ENCODE measurements at regions not wholly inside any gene's neighbourhood (a gene's known extent, or its start where the extent isn't known, plus 50 kb on each side); places are given as distances from the start of the nearest gene placed in this dataset.

DNA sequence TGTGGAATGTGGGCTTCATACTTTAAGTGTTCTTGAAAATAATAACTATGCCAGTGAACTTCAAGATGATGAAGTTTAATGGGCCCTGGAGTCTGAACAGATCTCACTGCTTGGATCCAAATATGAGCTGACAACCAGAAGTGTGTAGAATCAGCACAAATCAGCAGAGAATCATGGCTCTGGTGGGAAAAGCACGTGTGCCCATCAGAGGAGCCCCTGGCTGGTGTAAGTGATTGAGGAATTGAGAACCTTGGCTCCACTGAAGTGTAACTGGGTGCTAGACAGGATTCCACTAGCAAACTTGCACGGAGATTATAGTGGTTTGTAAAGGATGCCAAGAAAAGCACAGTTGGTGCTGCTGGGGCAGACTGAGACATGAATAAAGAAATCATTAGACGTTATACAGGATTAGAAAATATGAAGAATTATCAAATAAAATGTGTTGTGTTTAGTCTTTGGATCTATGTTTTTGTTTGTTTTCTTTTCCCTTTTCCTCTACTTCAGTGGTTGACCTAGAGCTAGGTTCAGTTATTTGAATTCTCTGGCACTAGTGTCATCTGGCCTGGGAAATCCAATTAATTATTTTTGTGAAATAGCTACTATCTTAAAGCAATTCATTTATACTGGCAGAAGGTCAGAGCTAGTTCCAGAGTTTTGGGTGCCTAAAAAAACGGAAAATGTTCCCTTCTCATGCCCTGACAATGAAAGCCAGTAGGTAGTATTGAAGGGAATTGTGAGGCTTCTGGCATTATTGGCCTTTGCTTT is 175.7 kb upstream of the MEOX2 start:
- no peak overlapping the region for H3K27ac ChIP-seq (ENCODE audit: low read length)

DNA sequence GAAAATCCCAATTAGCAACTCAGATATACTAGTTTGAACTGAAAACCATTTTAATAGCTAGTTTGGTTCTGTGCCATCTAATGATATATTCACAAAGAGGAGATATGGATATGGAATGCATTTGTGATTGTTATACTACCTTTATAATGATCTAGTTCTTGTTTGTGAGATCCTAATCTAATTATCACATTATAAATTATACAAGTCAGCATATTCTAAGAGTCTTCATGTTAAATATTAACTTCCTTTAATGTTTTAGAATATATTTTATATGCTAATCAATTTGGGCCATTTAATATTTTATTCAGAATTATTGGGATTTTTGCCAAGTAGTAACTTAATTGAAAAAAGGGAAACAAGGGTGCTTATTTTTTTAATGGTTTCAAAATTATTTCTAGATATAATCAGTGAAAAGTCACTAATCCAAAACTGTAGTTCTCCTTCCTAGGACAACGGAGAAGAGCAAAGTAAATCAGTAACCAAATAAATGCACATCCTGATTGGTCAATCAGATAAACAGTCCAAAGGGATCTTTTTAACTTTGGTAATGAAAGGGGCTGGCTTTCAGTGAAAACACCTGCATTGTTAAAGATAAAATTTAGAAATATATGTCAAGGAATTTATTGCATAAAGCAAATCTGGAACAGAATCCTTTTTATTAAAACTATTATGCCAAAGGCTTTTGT is 173.9 kb upstream of the MEOX2 start:
- no peaks in the 10 kb centered on the region for H3K27me3 ChIP-seq (ENCODE audit: low read depth, low read length)
- no peaks in the 10 kb centered on the region for H3K4me1 ChIP-seq (ENCODE audit: control insufficient read depth in 1 of 2, insufficient read depth in 2 of 2, low read length in 2 of 2)
- no peak overlapping the region for H3K4me3 ChIP-seq (ENCODE audit: low read depth in 1 of 2, low read length in 2 of 2)
- H3K27ac ChIP-seq (ENCODE audit: low read length): no peak overlapping the region
- H3K36me3 ChIP-seq (ENCODE audit: control insufficient read depth in 1 of 2, insufficient read depth in 2 of 2, low read length in 2 of 2): no peaks in the 10 kb centered on the region
- H3K9me3 ChIP-seq (ENCODE audit: control insufficient read depth in 1 of 2, low read length in 2 of 2): no peaks in the 10 kb centered on the region

More for the DNA sequence above, 175.7 kb upstream of the MEOX2 start:
- no peaks in the 10 kb centered on the region for H3K27me3 ChIP-seq (ENCODE audit: low read depth, low read length)
- no peaks in the 10 kb centered on the region for H3K36me3 ChIP-seq (ENCODE audit: control insufficient read depth in 1 of 2, insufficient read depth in 2 of 2, low read length in 2 of 2)
- H3K4me1 ChIP-seq (ENCODE audit: control insufficient read depth in 1 of 2, insufficient read depth in 2 of 2, low read length in 2 of 2): no peaks in the 10 kb centered on the region
- no peak overlapping the region for H3K4me3 ChIP-seq (ENCODE audit: low read depth in 1 of 2, low read length in 2 of 2)
- H3K9me3 ChIP-seq (ENCODE audit: control insufficient read depth in 1 of 2, low read length in 2 of 2): no peaks in the 10 kb centered on the region

DNA sequence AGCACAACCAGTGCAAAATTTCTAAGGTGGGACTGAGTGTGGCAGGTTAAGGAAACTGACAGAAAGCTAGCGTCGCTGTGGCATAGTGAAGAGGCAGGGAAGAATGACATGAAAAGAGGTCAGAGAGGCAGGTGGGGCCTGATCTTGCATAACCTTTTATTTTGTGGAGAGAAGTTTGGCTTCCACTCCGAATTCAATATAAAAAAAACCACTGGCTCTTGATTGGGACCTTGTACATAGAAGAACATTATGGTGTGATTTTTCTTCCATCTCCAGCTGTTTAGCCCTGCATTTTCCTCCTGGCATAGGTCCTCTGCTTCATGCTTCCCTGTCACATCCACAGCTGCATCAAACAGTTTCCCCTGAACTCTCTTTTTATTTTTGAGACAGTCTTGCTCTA is 170.5 kb upstream of the MEOX2 start:
- H3K27ac ChIP-seq (ENCODE audit: low read length): no peak overlapping the region
- no peaks in the 10 kb centered on the region for H3K9me3 ChIP-seq (ENCODE audit: control insufficient read depth in 1 of 2, low read length in 2 of 2)
- H3K4me3 ChIP-seq (ENCODE audit: low read depth in 1 of 2, low read length in 2 of 2): no peak overlapping the region
- no peaks in the 10 kb centered on the region for H3K36me3 ChIP-seq (ENCODE audit: control insufficient read depth in 1 of 2, insufficient read depth in 2 of 2, low read length in 2 of 2)
- no peaks in the 10 kb centered on the region for H3K4me1 ChIP-seq (ENCODE audit: control insufficient read depth in 1 of 2, insufficient read depth in 2 of 2, low read length in 2 of 2)
- no peaks in the 10 kb centered on the region for H3K27me3 ChIP-seq (ENCODE audit: low read depth, low read length)

DNA sequence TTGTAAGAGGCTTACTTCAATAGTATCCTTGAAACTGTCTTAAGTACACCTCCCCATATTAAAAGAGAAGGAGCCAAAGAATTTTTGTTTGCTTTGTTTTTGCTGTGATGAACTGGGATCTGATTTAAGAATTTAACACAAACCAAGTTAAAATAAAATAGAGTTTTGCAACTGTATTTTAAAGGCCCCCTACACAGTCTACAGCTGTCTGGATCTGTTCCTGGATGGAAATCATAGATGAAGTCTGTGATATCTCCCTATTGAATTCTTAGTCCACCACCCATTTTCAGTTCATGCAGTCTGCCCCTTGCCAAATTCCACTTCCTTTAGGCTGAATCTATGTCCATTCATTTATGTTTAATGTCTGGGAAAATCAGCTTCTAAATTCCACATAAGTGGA is 169.8 kb upstream of the MEOX2 start:
- Histone ChIP-seq H3K27me3 (ENCODE audit: low read depth, low read length) (no peaks in the 10 kb centered on the region), H3K4me1 (ENCODE audit: control insufficient read depth in 1 of 2, insufficient read depth in 2 of 2, low read length in 2 of 2) (no peaks in the 10 kb centered on the region), H3K27ac (ENCODE audit: low read length) (no peak overlapping the region), H3K9me3 (ENCODE audit: control insufficient read depth in 1 of 2, low read length in 2 of 2) (no peaks in the 10 kb centered on the region), H3K36me3 (ENCODE audit: control insufficient read depth in 1 of 2, insufficient read depth in 2 of 2, low read length in 2 of 2) (no peaks in the 10 kb centered on the region), H3K4me3 (ENCODE audit: low read depth in 1 of 2, low read length in 2 of 2) (no peak overlapping the region)

DNA sequence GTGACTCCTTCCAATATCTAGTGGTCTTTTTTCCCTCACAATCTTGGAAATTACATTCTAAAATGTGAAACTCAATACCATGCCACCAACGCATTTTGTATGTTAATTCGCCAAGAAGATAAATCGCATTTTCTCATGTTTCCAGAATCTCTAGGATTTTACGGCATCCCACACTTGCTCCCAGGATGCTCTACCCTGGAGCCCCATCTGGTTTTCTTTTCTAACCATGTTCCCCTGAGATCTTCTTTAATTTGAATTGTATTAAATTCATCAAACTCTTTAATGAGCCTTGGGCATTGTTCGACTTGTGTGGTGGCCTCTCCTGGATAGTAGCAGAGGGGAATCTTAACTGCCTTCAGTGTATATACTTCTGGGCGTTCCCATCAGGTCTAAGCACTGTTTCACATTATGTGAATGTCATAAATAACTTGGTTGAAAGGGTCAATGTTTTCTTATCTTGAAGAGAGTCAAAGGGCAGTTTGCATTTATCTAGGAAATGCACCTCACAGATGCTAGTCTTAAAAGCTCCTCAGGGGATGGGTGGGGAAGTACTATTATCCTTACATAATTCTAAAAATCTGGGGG is 169.1 kb upstream of the MEOX2 start:
- Histone ChIP-seq H3K27ac (ENCODE audit: low read length) (no peak overlapping the region), H3K9me3 (ENCODE audit: control insufficient read depth in 1 of 2, low read length in 2 of 2) (no peaks in the 10 kb centered on the region), H3K4me1 (ENCODE audit: control insufficient read depth in 1 of 2, insufficient read depth in 2 of 2, low read length in 2 of 2) (no peaks in the 10 kb centered on the region), H3K27me3 (ENCODE audit: low read depth, low read length) (no peaks in the 10 kb centered on the region), H3K36me3 (ENCODE audit: control insufficient read depth in 1 of 2, insufficient read depth in 2 of 2, low read length in 2 of 2) (no peaks in the 10 kb centered on the region), H3K4me3 (ENCODE audit: low read depth in 1 of 2, low read length in 2 of 2) (no peak overlapping the region)

DNA sequence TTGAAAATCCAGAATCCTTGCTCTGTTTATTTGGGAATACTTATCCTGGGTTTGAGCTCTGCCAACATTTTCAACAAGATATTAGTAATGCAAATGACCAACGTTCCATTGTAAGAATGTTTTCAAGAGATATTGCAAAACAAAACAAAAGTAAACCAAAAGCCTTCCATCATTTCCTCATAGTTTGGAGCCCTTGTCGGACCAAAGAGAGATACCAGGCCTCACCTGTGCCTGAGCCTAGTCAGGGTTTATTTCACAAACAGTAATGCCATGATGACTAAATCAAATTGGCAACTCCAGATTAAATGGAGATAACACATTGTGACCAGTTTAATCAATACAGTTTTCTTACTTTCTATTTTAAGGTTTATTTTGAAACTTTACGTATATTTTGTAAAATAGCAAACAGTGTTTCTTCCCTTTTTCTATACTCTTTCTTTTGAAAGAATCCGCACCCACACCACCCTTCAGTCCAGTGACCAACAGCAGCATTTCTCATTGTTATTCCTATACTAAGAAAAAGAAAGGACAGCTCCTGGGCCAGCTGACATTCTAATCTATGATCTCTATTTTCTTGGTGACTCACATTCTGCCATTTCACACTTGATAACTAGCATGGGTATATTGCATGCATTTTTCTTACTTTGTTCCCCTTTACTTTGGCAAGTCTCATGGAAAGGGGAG is 168.5 kb upstream of the MEOX2 start:
- Histone ChIP-seq H3K27me3 (ENCODE audit: low read depth, low read length) (no peaks in the 10 kb centered on the region), H3K4me1 (ENCODE audit: control insufficient read depth in 1 of 2, insufficient read depth in 2 of 2, low read length in 2 of 2) (no peaks in the 10 kb centered on the region), H3K4me3 (ENCODE audit: low read depth in 1 of 2, low read length in 2 of 2) (no peak overlapping the region), H3K36me3 (ENCODE audit: control insufficient read depth in 1 of 2, insufficient read depth in 2 of 2, low read length in 2 of 2) (no peaks in the 10 kb centered on the region), H3K9me3 (ENCODE audit: control insufficient read depth in 1 of 2, low read length in 2 of 2) (no peaks in the 10 kb centered on the region), H3K27ac (ENCODE audit: low read length) (no peak overlapping the region)

DNA sequence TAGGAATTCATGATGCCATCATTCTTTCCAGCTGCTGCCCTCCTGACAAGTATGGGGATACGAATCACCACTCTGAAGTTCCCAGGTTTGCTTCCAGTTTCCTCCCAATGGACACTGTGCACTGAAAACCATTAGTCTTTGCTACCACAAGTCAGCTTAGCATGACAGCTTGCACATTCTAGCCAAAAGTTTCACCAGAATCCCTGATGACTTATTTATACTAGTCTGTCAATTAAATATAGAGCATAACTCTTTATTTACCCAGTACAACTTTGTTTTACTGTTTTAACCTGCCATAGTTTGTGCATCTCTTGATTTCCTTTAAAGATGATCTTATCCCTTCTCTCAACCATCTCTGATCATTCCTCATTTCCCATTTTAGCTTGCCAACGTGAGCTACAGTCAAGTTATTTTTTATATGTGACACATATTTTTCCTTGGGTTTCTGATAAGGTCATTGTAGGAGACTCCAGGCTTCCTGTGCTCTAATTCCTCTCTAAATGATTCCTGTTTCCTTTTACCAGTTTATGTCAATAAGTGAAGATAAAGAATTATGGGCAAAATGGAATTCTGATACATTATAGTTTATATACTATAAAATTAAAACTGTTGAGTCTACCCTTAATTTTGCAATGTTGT is 167.5 kb upstream of the MEOX2 start:
- Histone ChIP-seq H3K4me1 (ENCODE audit: control insufficient read depth in 1 of 2, insufficient read depth in 2 of 2, low read length in 2 of 2) (no peaks in the 10 kb centered on the region), H3K36me3 (ENCODE audit: control insufficient read depth in 1 of 2, insufficient read depth in 2 of 2, low read length in 2 of 2) (no peaks in the 10 kb centered on the region), H3K4me3 (ENCODE audit: low read depth in 1 of 2, low read length in 2 of 2) (no peak overlapping the region), H3K27me3 (ENCODE audit: low read depth, low read length) (no peaks in the 10 kb centered on the region), H3K9me3 (ENCODE audit: control insufficient read depth in 1 of 2, low read length in 2 of 2) (no peaks in the 10 kb centered on the region), H3K27ac (ENCODE audit: low read length) (no peak overlapping the region)

DNA sequence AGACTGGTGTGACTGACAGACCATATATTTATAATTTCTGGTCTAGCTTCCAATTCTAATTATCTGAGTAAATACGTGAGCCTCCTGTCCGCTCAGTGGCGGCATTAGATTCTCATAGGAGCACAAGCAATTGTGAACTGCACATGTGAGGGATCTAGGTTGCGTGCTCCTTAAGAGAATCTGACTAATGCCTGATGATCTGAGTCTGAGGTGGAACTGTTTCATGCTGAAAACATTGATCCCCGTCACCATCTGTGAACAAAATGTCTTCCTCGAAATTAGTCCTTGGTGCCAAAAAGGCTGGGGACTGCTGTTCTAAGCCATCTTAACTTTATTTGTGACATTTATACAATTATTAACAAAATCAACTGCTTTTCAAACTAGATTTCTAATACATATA is 164.7 kb upstream of the MEOX2 start:
- H3K27ac ChIP-seq (ENCODE audit: low read length): no peak overlapping the region
- H3K36me3 ChIP-seq (ENCODE audit: control insufficient read depth in 1 of 2, insufficient read depth in 2 of 2, low read length in 2 of 2): no peaks in the 10 kb centered on the region
- H3K27me3 ChIP-seq (ENCODE audit: low read depth, low read length): no peaks in the 10 kb centered on the region
- H3K4me3 ChIP-seq (ENCODE audit: low read depth in 1 of 2, low read length in 2 of 2): no peak overlapping the region
- no peaks in the 10 kb centered on the region for H3K4me1 ChIP-seq (ENCODE audit: control insufficient read depth in 1 of 2, insufficient read depth in 2 of 2, low read length in 2 of 2)
- H3K9me3 ChIP-seq (ENCODE audit: control insufficient read depth in 1 of 2, low read length in 2 of 2): no peaks in the 10 kb centered on the region

DNA sequence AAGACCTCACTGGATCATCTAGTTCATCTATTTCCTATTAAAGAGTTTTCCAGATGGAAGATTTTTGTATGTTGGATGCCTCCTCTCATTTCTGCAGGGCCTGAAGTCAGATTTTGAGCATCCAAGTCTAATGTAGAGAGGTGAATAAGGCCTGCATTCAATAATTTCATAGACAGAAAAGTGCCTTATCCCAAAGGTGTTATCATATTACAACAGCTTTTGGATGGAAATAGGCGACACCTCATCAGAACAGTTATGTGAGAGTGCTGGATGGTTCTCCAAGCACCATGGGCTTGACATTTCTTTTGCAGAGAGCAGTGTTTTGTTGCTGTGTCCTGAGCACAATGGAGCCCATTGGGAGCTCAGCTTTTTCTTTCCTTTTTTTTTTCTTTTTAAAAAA is 162.4 kb upstream of the MEOX2 start:
- Histone ChIP-seq H3K27me3 (ENCODE audit: low read depth, low read length) (no peaks in the 10 kb centered on the region), H3K27ac (ENCODE audit: low read length) (no peak overlapping the region), H3K4me3 (ENCODE audit: low read depth in 1 of 2, low read length in 2 of 2) (no peak overlapping the region), H3K9me3 (ENCODE audit: control insufficient read depth in 1 of 2, low read length in 2 of 2) (no peaks in the 10 kb centered on the region), H3K4me1 (ENCODE audit: control insufficient read depth in 1 of 2, insufficient read depth in 2 of 2, low read length in 2 of 2) (no peaks in the 10 kb centered on the region), H3K36me3 (ENCODE audit: control insufficient read depth in 1 of 2, insufficient read depth in 2 of 2, low read length in 2 of 2) (no peaks in the 10 kb centered on the region)

DNA sequence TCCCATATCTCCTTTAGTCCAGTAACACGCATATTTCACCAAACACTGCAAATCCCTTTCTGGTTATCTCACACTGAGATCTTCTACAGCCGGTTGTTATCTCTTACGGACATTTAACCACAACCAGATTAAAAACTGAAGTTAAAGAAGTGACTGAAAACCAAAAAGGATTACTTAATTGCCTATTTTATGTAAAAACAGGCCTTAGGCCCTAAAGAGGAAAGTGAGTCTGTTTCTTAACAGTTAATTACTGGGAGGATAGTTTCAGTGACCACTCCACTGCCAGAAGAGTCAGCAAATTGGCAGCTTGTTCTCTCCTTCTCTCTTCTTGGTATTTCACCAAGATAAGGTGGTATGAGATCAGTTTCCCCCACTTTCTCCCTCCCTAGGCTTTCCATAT is 161.9 kb upstream of the MEOX2 start:
- Histone ChIP-seq H3K27me3 (ENCODE audit: low read depth, low read length) (no peaks in the 10 kb centered on the region), H3K9me3 (ENCODE audit: control insufficient read depth in 1 of 2, low read length in 2 of 2) (no peaks in the 10 kb centered on the region), H3K4me1 (ENCODE audit: control insufficient read depth in 1 of 2, insufficient read depth in 2 of 2, low read length in 2 of 2) (no peaks in the 10 kb centered on the region), H3K27ac (ENCODE audit: low read length) (no peak overlapping the region), H3K4me3 (ENCODE audit: low read depth in 1 of 2, low read length in 2 of 2) (no peak overlapping the region), H3K36me3 (ENCODE audit: control insufficient read depth in 1 of 2, insufficient read depth in 2 of 2, low read length in 2 of 2) (no peaks in the 10 kb centered on the region)

DNA sequence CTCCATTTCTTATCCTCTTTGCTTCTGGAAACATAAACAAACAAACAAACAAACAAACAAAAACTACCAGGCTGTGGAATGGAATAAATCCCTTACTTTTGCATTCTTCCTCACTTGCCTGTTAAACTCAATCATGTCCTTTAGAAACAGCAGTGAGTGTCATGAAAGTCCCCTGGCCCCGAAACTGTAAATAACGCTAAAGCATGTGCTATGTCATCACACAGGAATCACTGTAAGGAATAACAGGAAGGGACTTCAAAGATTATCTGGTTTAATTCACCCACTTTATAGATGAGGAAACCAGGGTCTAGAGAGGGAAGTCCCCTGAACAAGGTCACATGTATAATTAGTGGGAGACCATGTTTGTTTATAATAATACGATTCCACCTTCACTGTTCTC is 159.4 kb upstream of the MEOX2 start:
- H3K27me3 ChIP-seq (ENCODE audit: low read depth, low read length): no peaks in the 10 kb centered on the region
- H3K4me3 ChIP-seq (ENCODE audit: low read depth in 1 of 2, low read length in 2 of 2): no peak overlapping the region
- H3K4me1 ChIP-seq (ENCODE audit: control insufficient read depth in 1 of 2, insufficient read depth in 2 of 2, low read length in 2 of 2): no peaks in the 10 kb centered on the region
- no peaks in the 10 kb centered on the region for H3K9me3 ChIP-seq (ENCODE audit: control insufficient read depth in 1 of 2, low read length in 2 of 2)
- no peaks in the 10 kb centered on the region for H3K36me3 ChIP-seq (ENCODE audit: control insufficient read depth in 1 of 2, insufficient read depth in 2 of 2, low read length in 2 of 2)
- H3K27ac ChIP-seq (ENCODE audit: low read length): no peak overlapping the region
